GM06990 (cell line): ENCODE measurements at regions not wholly inside any gene's neighbourhood (a gene's known extent, or its start where the extent isn't known, plus 50 kb on each side); places are given as distances from the start of the nearest gene placed in this dataset.

ENCODE experiments used
- DNase-seq: peaks from one replicate; pipeline ENCODE4 v3.0.0-alpha.2; 2011; ENCODE audit not compliant: insufficient read length; ENCODE audit errors: extremely low read depth
- H3K27me3 ChIP-seq: replicated peaks from 2 replicates; pipeline ENCODE4 v1.6.0; 2011; ENCODE audit warnings: low read length; ENCODE audit not compliant: control insufficient read depth, insufficient read depth
- H3K36me3 ChIP-seq: 2 replicates; pipeline ENCODE4 v1.5.1; 2011; ENCODE audit warnings: low read length; ENCODE audit not compliant: control insufficient read depth, insufficient read depth
- H3K4me3 ChIP-seq: replicated peaks from 2 replicates; pipeline ENCODE4 v1.5.1; 2011; ENCODE audit warnings: low read depth, mild to moderate bottlenecking, control low read depth, low read length
- TF ChIP-seq, protein P1 (sequence below): IDR thresholded peaks from 2 replicates; pipeline ENCODE4 v1.5.1; 2011; ENCODE audit warnings: low read length, control low read depth, mild to moderate bottlenecking, inconsistent platforms; ENCODE audit not compliant: insufficient read depth, poor library complexity, severe bottlenecking

DNA sequence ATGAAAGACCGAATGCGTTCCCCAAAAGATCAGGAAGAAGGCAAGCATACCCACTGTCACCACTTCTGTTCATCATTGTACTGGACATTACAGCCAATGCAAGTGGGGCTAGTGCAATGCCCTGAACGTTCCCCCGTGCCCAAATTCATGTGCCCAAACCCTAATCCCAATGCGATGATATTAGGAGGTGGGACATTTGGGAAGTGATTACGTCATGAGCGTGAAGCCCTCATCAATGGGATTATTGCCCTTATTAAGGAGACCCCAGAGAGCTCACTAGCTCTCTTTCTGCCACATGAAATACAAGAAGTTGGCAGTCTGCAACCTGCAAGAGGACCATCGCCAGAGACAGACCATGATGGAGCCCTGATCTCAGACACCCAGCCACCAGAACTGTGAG is 511.4 kb upstream of the TPK1 start:
- no peak for DNase-seq
- H3K4me3 ChIP-seq, result no peak overlapping the region
- TF ChIP-seq, protein P1, sequence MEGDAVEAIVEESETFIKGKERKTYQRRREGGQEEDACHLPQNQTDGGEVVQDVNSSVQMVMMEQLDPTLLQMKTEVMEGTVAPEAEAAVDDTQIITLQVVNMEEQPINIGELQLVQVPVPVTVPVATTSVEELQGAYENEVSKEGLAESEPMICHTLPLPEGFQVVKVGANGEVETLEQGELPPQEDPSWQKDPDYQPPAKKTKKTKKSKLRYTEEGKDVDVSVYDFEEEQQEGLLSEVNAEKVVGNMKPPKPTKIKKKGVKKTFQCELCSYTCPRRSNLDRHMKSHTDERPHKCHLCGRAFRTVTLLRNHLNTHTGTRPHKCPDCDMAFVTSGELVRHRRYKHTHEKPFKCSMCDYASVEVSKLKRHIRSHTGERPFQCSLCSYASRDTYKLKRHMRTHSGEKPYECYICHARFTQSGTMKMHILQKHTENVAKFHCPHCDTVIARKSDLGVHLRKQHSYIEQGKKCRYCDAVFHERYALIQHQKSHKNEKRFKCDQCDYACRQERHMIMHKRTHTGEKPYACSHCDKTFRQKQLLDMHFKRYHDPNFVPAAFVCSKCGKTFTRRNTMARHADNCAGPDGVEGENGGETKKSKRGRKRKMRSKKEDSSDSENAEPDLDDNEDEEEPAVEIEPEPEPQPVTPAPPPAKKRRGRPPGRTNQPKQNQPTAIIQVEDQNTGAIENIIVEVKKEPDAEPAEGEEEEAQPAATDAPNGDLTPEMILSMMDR, result no peak
- no peaks in the 10 kb centered on the region for H3K36me3 ChIP-seq
- no peaks in the 10 kb centered on the region for H3K27me3 ChIP-seq

DNA sequence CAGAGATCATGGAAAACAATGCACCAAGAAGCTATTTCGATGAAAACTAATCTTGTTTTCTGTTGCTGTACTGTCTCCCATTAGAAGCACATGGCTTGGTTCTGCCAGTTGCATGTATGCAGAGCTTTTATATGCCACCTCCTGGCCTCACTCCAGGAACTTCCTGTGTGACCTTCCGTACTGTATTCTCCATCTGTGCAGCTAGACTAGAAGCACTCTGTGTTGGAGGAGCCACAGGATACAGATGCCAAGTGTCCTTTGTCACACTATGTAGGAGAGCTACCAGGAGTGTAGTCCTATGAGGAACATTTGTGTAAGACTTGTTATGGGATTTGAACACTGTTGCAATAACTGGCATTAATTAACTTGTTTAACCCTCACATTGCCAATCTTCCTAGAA is 503.5 kb upstream of the TPK1 start:
- no peak overlapping the region for H3K4me3 ChIP-seq
- H3K36me3 ChIP-seq, result no peaks in the 10 kb centered on the region
- TF ChIP-seq, protein P1, result no peak
- DNase-seq, result no peak
- no peaks in the 10 kb centered on the region for H3K27me3 ChIP-seq

DNA sequence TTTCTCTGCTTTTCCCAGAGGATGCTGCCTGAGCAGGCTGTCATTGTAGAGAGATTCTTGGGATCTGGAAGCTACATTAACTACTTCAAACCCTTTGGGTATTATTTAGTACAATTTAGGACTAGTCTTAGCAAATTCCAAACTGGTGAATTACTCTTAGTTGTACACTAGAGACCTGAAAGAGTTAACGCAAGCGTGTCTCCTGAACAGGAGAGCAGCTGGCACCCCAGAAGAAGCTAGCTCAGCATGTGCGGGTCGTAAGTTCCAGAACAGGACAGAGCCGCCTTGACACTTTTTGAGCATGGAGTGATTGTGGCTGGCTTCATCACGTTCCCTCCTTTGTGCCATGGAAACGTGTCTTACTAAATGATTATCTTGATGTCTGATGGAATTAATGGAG is 495.7 kb upstream of the TPK1 start:
- TF ChIP-seq, protein P1, result no peak

DNA sequence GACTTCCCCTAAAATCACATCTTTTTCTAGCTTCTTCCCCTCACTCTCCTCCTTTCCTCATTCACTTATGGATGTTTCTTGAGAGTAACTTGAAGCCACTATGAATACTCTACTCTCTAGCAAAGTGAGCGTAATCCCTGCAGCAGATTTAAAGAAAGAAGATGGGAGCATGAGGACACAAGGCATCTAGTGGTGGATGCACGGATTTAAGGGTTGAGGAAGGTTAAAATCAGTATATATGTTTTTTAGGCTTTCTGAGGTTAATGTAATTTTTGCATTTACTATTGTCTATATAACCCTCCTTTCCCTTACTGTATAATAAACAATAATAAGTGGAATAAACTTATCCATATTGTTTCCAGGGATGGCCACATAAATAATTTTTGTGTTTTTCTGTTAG is 495.2 kb upstream of the TPK1 start:
- Histone ChIP-seq H3K36me3 (no peaks in the 10 kb centered on the region), H3K27me3 (no peaks in the 10 kb centered on the region), H3K4me3 (no peak overlapping the region)
- DNase-seq, result no peak
- TF ChIP-seq, protein P1, result no peak

More for the DNA sequence above, 495.7 kb upstream of the TPK1 start:
- no peaks in the 10 kb centered on the region for H3K36me3 ChIP-seq
- no peak for DNase-seq
- no peaks in the 10 kb centered on the region for H3K27me3 ChIP-seq
- no peak overlapping the region for H3K4me3 ChIP-seq

DNA sequence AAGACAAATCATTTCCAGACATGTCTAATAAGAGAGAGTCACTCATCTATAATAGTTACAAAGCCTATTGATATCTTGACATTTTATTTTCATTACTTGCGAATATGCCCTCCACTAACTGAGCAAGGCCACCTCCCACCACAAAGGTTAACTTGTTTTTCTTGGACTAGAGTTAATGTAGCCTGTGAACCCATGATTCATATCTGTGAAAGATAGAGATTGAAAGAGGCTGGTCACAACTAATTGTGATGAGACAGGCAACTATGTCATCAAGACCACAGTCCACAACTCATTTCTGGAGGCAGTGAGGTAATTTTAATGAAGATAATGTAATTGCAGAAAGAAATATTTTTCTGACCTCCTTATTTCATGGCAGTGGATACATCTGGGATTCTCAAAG is 491.8 kb upstream of the TPK1 start:
- DNase-seq, result no peak
- no peaks in the 10 kb centered on the region for H3K36me3 ChIP-seq
- no peaks in the 10 kb centered on the region for H3K27me3 ChIP-seq
- TF ChIP-seq, protein P1, result no peak
- H3K4me3 ChIP-seq, result no peak overlapping the region

DNA sequence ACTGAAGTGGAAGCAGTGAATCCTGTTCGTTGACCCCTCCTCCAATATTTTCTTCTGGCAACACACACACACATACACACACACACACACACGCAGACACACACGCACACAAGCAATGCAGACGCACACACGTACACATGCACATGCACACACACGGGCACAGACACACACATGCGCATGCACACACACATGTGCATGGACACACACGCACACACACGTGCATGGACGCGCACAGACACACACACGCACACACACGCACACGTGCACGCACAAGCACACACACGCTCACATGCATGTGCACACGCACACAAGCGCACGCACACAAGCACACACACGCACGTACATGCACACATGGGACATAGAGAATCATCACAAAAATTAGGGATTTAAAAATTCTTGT is 488.2 kb upstream of the TPK1 start:
- TF ChIP-seq, protein P1, result no peak
- no peaks in the 10 kb centered on the region for H3K36me3 ChIP-seq
- no peak overlapping the region for H3K4me3 ChIP-seq
- no peaks in the 10 kb centered on the region for H3K27me3 ChIP-seq
- DNase-seq, result no peak
